ENCODE measurements at regions not wholly inside any gene's neighbourhood (a gene's known extent, or its start where the extent isn't known, plus 50 kb on each side); places are given as distances from the start of the nearest gene placed in this dataset.

DNA sequence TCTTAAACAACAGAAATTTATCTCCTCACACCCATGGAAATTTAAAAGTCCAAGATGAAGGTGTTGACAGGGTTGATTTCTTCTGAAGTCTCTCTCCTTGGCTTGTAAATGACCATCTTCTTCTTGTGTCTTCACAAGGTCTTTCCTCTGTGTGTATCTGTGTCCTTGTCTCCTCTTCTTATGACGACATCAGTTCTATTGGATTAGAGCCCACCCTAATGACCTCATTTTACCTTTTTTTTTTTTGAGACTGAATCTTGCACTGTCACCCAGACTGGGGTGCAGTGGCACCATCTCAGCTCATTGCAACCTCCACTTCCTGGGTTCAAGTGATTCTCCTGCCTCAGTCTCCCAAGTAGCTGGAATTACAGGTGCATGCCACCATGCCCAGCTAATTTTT, 429.0 kb upstream of the CDH5 start:
- TF ChIP-seq CTCF (IDR thresholded peaks at IDR 0.05): no peak
- TF ChIP-seq POLR2A (IDR thresholded peaks at IDR 0.05): no peak
